Osteocyte (in vitro differentiated cells): ENCODE measurements at regions not wholly inside any gene's neighbourhood (a gene's known extent, or its start where the extent isn't known, plus 50 kb on each side); places are given as distances from the start of the nearest gene placed in this dataset.

Experiments used
- DNase-seq: peaks from one replicate; pipeline ENCODE4 v3.0.0; 2021; ENCODE audit warnings: mixed read lengths; ENCODE audit not compliant: unreplicated experiment; ENCODE audit errors: extremely low spot score
- H3K27ac Mint-ChIP-seq: one replicate; pipeline ENCODE4 v1.8.0; 2021; ENCODE audit warnings: mild to moderate bottlenecking, mixed read lengths; ENCODE audit not compliant: unreplicated experiment
- H3K27me3 Mint-ChIP-seq: one replicate; pipeline ENCODE4 v1.8.0; 2021; ENCODE audit warnings: mixed read lengths; ENCODE audit not compliant: unreplicated experiment
- H3K36me3 Mint-ChIP-seq: one replicate; pipeline ENCODE4 v1.8.0; 2021; ENCODE audit warnings: mixed read lengths; ENCODE audit not compliant: unreplicated experiment
- H3K4me1 Mint-ChIP-seq: one replicate; pipeline ENCODE4 v1.8.0; 2021; ENCODE audit warnings: mixed read lengths; ENCODE audit not compliant: unreplicated experiment
- H3K4me3 Mint-ChIP-seq: one replicate; pipeline ENCODE4 v1.8.0; 2021; ENCODE audit warnings: mild to moderate bottlenecking, moderate library complexity, mixed read lengths; ENCODE audit not compliant: unreplicated experiment
- H3K9me3 Mint-ChIP-seq: one replicate; pipeline ENCODE4 v1.8.0; 2021; ENCODE audit warnings: mixed read lengths; ENCODE audit not compliant: unreplicated experiment
- TF ChIP-seq, protein P1 (sequence below): fragments of 200-600 bp; sonication (generic); IDR thresholded peaks from 2 replicates; pipeline ENCODE4 v1.5.0; 2021; ENCODE audit warnings: antibody characterized with exemption, mild to moderate bottlenecking, moderate library complexity

DNA sequence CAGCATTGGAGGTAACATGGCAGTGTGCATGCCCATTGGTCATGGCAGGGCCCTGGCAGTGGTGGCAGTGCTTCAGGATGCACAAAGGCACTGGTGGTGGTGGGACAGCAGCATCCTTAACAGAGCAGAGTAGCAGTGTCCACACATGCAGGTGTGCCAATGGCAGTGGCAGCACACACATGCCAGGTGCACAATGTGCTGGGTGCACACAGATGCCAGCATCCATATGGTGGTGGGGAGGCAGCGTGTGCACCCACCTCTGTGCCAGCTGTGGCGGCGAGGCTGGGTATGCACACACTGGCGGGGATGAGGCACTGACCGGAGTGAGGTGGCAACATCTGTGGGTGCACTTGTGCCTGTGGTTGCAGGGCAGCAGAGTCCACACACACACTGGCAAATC lies 150.6 kb downstream of the SI start:
- Mint-ChIP-seq H3K27me3 (no peaks in the 10 kb centered on the region), H3K4me3 (no peak overlapping the region), H3K36me3 (no peaks in the 10 kb centered on the region), H3K4me1 (no peaks in the 10 kb centered on the region), H3K9me3 (peaks cover 11% of the 10 kb centered on the region), H3K27ac (no peak overlapping the region)
- TF ChIP-seq, protein P1, sequence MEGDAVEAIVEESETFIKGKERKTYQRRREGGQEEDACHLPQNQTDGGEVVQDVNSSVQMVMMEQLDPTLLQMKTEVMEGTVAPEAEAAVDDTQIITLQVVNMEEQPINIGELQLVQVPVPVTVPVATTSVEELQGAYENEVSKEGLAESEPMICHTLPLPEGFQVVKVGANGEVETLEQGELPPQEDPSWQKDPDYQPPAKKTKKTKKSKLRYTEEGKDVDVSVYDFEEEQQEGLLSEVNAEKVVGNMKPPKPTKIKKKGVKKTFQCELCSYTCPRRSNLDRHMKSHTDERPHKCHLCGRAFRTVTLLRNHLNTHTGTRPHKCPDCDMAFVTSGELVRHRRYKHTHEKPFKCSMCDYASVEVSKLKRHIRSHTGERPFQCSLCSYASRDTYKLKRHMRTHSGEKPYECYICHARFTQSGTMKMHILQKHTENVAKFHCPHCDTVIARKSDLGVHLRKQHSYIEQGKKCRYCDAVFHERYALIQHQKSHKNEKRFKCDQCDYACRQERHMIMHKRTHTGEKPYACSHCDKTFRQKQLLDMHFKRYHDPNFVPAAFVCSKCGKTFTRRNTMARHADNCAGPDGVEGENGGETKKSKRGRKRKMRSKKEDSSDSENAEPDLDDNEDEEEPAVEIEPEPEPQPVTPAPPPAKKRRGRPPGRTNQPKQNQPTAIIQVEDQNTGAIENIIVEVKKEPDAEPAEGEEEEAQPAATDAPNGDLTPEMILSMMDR, result no peak
- no peak for DNase-seq

GRCh38 chr3:164918905-164919304 lies 159.4 kb downstream of the SI start:
- no peak for DNase-seq
- Mint-ChIP-seq H3K9me3 (peaks cover 5% of the 10 kb centered on the region), H3K36me3 (no peaks in the 10 kb centered on the region), H3K4me1 (no peaks in the 10 kb centered on the region), H3K4me3 (no peak overlapping the region), H3K27ac (no peak overlapping the region), H3K27me3 (peaks cover 5% of the 10 kb centered on the region)
- TF ChIP-seq, protein P1, result no peak

GRCh38 chr3:164912916-164913315 lies 165.4 kb downstream of the SI start:
- Mint-ChIP-seq H3K36me3 (no peaks in the 10 kb centered on the region), H3K27ac (no peak overlapping the region), H3K27me3 (peaks cover 6% of the 10 kb centered on the region), H3K9me3 (peaks cover 11% of the 10 kb centered on the region), H3K4me3 (no peak overlapping the region), H3K4me1 (no peaks in the 10 kb centered on the region)
- no peak for DNase-seq
- TF ChIP-seq, protein P1, result no peak

DNA sequence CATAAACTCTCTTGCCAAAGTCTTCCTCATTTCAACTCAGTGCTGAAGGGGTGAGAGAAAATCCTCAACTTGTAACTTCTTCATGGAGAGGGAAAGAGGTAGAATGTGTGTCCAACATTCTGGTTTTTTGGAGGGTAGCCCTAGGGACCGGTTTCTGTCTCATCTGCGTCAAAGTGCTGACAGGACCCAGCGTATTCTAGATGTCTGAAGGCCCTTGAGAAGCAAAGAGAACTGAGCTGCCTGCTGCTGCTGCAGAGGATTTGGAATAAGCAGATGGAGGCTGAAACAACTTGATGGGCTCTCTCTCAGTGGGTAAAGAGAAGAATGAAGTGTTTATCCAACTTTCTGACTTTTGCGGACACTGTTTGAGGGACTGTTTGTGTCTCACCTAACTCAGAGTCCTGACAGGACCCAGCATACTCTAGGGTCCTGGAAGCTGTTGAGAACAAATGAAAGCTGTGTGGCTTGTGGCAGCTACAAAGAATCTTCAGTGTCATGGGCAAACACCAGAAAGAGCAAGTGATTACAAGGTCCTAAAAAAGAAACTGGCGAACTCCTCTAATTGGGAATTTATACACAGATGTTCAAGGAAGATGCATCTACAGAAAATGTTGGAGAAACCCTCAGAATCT lies 174.4 kb downstream of the SI start:
- Mint-ChIP-seq H3K9me3 (no peaks in the 10 kb centered on the region), H3K4me1 (no peaks in the 10 kb centered on the region), H3K36me3 (no peaks in the 10 kb centered on the region), H3K4me3 (no peak overlapping the region), H3K27me3 (peaks cover 15% of the 10 kb centered on the region), H3K27ac (no peak overlapping the region)
- DNase-seq, result no peak
- TF ChIP-seq, protein P1, result no peak

- TF ChIP-seq, protein P1, result no peak
- Mint-ChIP-seq H3K4me1 (no peaks in the 10 kb centered on the region), H3K9me3 (no peaks in the 10 kb centered on the region), H3K27ac (no peak overlapping the region), H3K27me3 (peaks cover 7% of the 10 kb centered on the region), H3K4me3 (no peak overlapping the region), H3K36me3 (no peaks in the 10 kb centered on the region)
- DNase-seq, result no peak
Observed at GRCh38 chr3:164897342-164897741, 181.0 kb downstream of the SI start.
